HT1080 (cell line): ENCODE measurements at regions not wholly inside any gene's neighbourhood (a gene's known extent, or its start where the extent isn't known, plus 50 kb on each side); places are given as distances from the start of the nearest gene placed in this dataset.

Experiments
- DNase-seq: peaks from one replicate; pipeline ENCODE4 v3.0.0-alpha.2; 2015; ENCODE audit warnings: low read depth

- no peak for DNase-seq
Observed at GRCh38 chr2:239639421-239640185, 238.8 kb upstream of the HDAC4 start.

GRCh38 chr2:239638376-239638775 lies 237.6 kb upstream of the HDAC4 start:
- DNase-seq: no peak

DNA sequence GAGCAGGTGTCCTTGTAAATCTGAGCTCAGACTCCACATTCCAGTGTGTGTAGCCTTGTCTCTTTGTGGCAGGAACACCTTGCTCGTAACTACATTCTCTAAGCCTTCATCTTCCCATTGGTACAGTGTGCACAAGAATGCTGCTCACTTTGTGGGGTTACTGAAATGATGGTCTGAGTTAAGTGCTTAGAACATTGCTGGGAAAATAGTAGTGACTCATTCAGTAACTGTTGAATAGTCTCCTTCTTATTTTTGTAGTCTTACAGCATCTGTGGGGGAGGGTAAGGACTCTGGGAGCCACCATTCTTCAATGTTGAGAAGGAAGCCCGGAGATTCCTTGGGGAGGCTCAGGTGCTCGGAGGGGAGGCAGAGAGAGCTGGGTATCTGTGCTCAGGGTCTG lies 236.0 kb upstream of the HDAC4 start:
- DNase-seq: no peak

GRCh38 chr2:239634769-239635168 lies 233.9 kb upstream of the HDAC4 start:
- DNase-seq: no peak

- DNase-seq: peak; percentile 56
Observed at GRCh38 chr2:239630618-239631286, 229.9 kb upstream of the HDAC4 start.

DNA sequence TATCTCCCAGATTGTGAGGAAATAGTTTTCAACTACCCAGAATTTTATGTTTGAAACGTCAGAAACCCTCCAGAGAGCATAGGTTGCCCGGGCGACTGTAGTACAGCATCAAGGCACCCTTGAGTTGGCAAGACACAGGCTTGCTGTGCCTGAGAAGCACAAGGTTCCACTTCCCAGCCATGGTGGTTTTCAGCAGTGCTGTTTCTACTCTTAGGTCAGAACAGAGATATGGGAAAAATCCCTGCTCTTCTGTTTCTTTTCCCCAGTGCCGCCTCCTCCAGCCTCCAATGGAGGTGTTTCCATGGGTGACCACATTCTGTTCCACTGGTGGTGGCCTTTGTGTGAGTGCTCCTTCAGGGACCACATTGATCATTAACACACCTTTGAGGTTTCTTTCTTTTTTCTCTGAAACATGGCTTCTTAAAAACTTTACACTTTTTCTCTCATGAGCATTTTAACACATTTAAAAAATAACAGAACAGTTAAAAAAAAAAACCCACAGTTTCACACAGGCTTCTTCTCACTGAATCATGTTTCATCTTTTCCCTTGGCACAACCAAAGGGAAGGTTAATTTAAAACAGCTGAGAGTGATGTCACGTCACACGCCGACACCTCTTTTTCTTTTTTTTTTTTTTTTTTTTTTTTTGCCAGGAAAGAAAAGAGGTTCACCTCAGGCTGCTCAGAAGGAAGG lies 229.3 kb upstream of the HDAC4 start:
- no peak for DNase-seq

GRCh38 chr2:239626961-239627592 lies 226.3 kb upstream of the HDAC4 start:
- peak; percentile 51 for DNase-seq

DNA sequence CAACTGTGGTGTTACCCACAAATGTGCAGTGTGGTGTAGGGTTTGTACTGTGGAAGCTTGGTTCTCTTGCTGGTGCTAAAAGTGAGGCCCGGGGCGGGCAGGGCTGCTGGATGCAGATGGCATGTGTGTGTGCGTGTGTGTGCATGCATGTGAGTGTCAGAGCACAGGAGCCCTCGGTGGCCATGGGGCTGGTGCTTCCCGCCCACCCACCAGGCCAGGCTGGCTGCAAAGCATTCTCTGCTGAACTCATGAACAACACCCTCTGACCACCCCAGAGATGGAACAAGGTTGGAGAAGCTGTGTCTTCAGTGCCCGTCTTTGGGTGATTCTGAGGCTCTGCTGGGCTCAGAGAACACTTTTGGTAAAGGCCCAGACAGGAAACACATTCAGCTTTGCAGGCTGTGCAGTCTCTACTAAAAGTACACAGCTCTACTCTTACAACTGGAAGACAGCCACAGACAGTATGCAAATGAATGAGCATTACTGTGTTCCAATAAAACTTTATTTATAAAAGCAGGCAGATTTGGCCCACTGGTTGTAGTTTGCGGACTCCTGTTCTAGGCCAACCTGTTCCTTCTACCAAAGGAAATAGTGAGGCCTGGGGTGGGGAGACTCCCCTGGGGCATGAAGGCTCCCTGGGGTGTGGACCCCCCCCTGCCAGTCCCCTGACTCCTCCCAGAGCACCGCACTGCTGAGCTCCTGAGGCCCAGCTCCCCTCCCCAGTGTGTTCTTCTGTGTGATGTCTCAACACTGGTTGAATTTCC lies 225.3 kb upstream of the HDAC4 start:
- no peak for DNase-seq

GRCh38 chr2:239625156-239625845 lies 224.5 kb upstream of the HDAC4 start:
- DNase-seq: no peak

- DNase-seq: no peak
Observed at GRCh38 chr2:239621611-239622010, 220.8 kb upstream of the HDAC4 start.

- DNase-seq: no peak
Observed at GRCh38 chr2:239619369-239619768, 218.5 kb upstream of the HDAC4 start.

DNA sequence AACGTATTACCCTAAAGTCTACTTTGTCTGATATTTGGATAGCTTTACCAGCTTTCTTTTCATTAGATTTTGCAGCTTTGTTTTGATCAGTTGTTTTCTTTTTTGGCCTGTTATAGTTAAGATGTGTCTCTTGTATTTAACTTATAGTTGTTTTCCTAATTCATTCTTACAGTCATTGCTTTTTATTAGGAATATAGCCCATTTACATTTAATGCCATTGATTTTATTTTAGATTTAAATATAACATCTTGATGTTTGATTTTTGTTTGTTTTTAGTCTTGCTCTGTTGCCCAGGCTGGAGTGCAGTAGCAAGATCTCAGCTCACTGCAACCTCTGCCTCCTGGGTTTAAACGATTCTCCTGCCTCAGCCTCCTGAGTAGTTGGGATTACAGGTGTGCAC lies 215.9 kb upstream of the HDAC4 start:
- no peak for DNase-seq

DNA sequence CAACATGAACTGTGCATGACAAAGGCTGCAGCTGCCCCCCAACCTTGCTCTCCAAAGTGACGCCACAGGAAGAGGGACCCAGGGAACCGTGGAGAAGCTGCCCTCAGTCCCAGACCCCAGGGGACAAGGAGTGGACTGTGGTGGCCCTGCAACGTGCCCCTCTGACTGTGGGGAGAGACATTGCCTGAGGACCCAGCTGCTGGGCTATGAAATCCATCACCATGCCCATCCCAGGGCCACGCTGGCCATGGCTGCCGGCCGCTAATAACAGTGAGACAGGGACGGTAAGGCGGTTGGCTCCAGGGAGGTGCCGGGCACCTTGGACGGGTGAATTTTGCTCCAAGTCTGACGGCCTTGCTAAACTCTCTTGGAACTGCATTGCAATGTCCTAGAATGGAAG lies 211.3 kb upstream of the HDAC4 start:
- DNase-seq: no peak

DNA sequence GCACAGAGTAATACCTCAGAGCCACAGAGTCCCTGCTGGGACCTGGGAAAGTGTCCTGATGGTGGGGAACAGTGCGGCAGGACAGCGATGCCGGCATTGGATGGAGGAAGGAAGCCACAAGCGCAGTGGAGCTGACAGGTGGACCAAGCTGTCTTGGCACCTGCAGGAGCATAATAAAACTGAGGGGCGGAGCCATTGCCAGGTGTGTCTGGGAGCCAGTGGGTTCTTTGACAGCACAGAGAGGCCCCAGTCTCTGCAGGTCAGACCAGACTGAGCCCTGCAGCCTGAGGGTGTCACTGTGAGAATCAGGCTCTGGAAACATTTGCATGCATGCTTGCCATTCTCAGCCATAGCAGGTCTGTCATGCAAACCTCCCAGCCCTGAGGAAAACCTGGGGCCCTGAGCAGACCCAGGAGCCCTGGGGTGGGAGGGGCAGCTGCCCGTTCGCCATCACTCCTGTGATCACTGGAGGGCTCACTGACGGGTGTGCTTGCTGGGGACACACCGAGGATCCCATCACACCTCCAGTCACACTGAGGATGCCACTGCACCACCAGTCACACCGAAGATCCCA lies 210.5 kb upstream of the HDAC4 start:
- no peak for DNase-seq

DNA sequence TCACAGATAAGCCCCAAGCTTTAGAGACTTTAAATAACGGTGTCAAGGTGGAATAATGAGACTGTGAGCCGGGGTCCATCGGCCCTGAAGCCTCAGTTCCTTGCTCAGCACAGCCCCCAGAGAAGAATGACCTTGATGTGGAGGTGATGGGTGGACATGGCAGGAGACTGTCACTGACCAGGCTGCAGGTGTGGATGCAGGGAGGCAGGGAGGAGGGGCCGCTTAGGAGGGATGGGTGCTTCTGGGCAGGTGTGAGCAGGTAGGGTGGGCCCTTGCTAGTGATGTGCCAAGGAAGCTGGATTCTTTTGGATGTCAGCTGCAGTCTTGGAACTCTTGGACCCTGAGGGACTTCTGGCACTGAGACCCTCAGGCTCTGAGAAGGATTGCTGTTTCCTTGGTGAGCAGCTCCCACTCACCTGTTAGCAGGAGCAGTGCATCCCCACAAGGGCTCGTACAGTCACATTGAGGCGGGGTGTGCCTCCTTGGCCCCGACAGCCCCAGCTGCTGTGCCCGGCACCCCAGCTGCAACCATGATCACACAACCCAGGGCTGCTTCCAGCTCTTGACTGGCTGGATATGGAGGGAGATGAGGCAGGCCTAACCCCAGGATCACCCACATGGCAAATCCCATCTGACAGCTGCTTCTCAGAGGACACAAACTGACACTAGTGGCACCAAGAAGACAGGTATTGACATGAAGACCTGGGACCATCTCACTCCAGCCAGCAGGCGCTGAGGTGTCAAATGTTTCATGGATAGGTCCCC lies 209.8 kb upstream of the HDAC4 start:
- DNase-seq: no peak

DNA sequence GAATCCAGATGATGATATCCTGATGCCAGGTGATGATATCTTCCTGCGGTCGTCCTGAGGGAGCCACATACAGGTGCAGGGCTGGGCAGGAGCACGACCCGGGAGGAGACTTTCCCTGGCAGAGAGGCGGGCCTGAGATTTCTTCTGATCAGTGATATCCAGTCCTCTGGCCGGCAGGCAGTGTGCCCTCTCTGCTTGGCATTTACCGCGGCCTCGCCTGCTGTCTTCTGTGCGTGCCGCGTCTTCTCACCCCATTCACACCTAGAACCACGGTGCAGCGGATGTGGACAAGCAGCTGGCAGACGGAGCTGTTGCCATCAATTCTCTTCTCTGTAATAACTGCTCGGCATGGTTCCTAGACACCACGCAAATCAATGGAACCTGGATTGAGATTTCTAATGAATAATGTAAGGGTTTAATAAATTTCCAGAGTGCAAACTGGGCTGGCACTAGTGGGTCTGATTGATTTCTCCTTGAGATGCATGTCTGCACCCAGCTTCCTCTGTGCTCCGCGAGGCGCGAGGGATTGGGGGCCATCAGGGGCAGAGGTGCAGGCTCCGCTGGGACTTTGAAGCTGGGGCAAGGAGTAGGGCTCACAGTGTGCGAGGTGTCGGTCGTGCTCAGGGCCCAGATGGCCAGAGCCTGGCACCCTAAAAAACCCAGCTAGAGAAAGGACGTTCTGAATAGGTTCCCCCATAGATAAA lies 208.9 kb upstream of the HDAC4 start:
- no peak for DNase-seq

GRCh38 chr2:239609162-239609561 lies 208.3 kb upstream of the HDAC4 start:
- DNase-seq: no peak

DNA sequence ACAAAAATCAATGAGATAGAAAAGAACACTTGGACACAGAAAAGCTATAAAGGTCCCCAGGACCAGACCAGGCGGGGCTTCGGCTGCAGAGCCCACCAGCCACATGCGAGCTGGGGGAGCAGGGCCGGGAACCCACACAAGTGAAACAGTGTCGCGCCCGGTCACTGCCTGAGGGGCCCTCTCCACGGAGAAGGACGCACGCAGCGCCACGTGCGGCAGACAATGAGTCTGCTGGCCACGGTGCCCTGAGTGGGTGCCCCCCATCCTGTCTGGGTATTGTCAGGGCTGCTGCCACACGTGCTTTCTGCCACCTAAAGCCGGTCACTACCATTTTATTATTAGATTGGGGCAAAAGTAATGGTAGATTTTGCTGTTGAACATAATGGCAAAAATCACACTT lies 207.9 kb upstream of the HDAC4 start:
- DNase-seq: no peak

GRCh38 chr2:239608260-239608659 lies 207.4 kb upstream of the HDAC4 start:
- no peak for DNase-seq
